Fibroblast of villous mesenchyme (primary cell): ENCODE measurements at regions not wholly inside any gene's neighbourhood (a gene's known extent, or its start where the extent isn't known, plus 50 kb on each side); places are given as distances from the start of the nearest gene placed in this dataset.

Experiments
- DNase-seq: peaks from one replicate; pipeline ENCODE4 v3.0.0-alpha.2; 2010; ENCODE audit warnings: low read depth
- H3K4me3 ChIP-seq: 2 replicates; pipeline ENCODE4 v1.5.1; 2011; ENCODE audit warnings: low read depth, mild to moderate bottlenecking, low read length
- CTCF ChIP-seq: IDR thresholded peaks from 2 replicates; pipeline ENCODE4 v1.5.1; 2012; ENCODE audit warnings: low read depth, mild to moderate bottlenecking, low read length; ENCODE audit not compliant: insufficient read depth

GRCh38 chr2:237271698-237272652 is 142.0 kb downstream of the COL6A3 start:
- TF ChIP-seq CTCF = no peak
- H3K4me3 ChIP-seq = no peak overlapping the region
- DNase-seq = peak; percentile 94
